ENCODE measurements at regions not wholly inside any gene's neighbourhood (a gene's known extent, or its start where the extent isn't known, plus 50 kb on each side); places are given as distances from the start of the nearest gene placed in this dataset.
"Not testable (repeated sequence)": the region's sequence is repeated elsewhere in the genome, so short reads cannot be mapped to it uniquely, and the experiment has no call there.

DNA sequence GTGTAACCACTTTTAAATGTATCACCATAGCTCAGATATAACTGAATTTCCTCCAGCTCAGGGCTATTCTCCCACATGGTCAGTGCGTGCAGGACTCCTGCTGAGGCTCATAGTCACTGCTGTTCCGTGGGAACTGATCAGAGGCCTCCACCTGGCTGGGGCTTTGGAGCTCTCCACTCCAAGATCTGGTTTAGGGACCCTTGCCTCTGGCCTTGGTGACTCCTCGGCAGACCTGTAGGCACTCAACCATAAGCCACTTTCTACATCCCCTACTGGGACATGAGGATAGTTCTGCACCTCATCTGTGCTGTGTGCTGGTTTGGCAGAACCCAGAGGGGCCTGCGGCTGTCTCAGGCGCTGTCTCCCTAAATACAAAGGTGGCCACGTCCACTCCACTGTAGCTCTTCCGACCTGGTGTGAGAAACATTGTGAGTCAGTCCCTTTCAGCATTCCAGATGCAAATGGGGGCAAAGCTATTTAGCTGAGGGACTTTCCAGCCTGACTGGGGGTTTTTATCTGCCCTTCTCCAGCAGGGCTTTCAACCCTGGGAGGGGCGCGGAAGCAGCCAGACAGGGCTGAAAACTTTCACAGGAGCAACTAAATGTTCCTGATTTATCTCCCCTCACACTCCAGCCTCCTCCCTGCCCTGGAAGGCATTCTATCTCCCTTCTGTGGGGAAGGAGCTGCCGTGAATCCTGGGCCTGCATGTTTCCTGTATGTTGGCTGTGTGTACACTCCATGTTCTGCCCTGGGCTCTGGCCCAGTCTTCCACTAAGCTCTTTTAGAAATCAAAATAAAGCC lies 218.3 kb upstream of the DAAM1 start:
- Histone ChIP-seq H3K27ac (ENCODE audit: low read length) (peak overlapping the region; percentile 65), H3K27me3 (ENCODE audit: insufficient read depth, low read length) (no peaks in the 10 kb centered on the region), H3K4me3 (ENCODE audit: low read length) (peak overlapping the region; percentile 18; the same call in 1 of the 2 replicates), H3K36me3 (ENCODE audit: insufficient read depth, low read depth, low read length) (no peaks in the 10 kb centered on the region), H3K9me3 (ENCODE audit: insufficient read depth, low read depth, low read length) (no peaks in the 10 kb centered on the region), H3K4me1 (ENCODE audit: insufficient read depth, low read length) (peaks cover 27% of the 10 kb centered on the region), H3K9ac (ENCODE audit: low read depth, low read length) (peak overlapping the region; percentile 45)

DNA sequence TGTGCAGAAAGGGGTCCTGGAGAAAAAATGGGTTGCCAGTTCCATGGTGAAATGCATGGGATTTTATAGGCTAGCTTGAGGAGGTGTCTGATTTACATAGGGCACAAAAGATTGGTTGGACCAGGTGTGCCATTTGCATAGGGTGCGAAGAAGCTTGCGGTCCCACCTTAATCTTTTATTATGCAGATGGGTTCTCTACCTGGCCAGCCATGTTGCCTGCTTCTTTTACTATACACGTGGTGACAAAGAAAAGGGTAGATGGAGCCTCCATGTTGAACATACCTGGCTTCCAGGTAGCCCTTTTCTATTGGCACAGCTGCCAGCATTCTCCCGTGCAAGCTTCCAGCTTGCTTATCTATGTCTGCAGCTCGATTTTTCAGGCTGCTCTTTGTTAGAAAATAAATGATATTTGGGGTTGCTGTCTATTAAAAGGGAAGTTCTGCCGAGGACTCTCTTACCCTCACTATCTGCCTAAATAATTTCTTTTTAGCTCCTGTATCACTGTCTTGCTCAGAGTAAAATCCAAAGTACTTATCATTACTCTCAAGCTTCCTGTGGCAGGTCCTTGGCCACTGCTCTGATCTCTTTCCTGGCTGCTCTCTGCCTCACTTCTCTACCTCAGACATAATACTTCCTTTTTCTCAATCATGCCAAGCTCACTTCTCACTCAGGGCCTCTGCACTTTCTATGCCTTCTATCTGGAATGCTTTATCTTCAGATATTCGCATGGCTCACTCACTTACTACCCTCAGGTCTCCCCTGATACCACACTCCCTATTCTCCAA lies 216.0 kb upstream of the DAAM1 start:
- Histone ChIP-seq H3K27ac (ENCODE audit: low read length) (no peak overlapping the region), H3K9me3 (ENCODE audit: insufficient read depth, low read depth, low read length) (no peaks in the 10 kb centered on the region), H3K4me1 (ENCODE audit: insufficient read depth, low read length) (peaks cover 27% of the 10 kb centered on the region), H3K9ac (ENCODE audit: low read depth, low read length) (no peak overlapping the region), H3K27me3 (ENCODE audit: insufficient read depth, low read length) (no peaks in the 10 kb centered on the region), H3K36me3 (ENCODE audit: insufficient read depth, low read depth, low read length) (no peaks in the 10 kb centered on the region), H3K4me3 (ENCODE audit: low read length) (peak overlapping the region; percentile 0; the same call in 1 of the 2 replicates)

- Histone ChIP-seq H3K4me3 (ENCODE audit: low read length) (no peak overlapping the region), H3K9me3 (ENCODE audit: insufficient read depth, low read depth, low read length) (no peaks in the 10 kb centered on the region), H3K27ac (ENCODE audit: low read length) (no peak overlapping the region), H3K9ac (ENCODE audit: low read depth, low read length) (no peak overlapping the region), H3K36me3 (ENCODE audit: insufficient read depth, low read depth, low read length) (no peaks in the 10 kb centered on the region), H3K27me3 (ENCODE audit: insufficient read depth, low read length) (no peaks in the 10 kb centered on the region), H3K4me1 (ENCODE audit: insufficient read depth, low read length) (peaks cover 4% of the 10 kb centered on the region; the same call in 1 of the 2 replicates)
These were observed 211.1 kb upstream of the DAAM1 start for GRCh38 chr14:58977366-58977765.

GRCh38 chr14:58978343-58978742 lies 210.1 kb upstream of the DAAM1 start:
- Histone ChIP-seq H3K9ac (ENCODE audit: low read depth, low read length) (no peak overlapping the region), H3K4me1 (ENCODE audit: insufficient read depth, low read length) (no peaks in the 10 kb centered on the region), H3K4me3 (ENCODE audit: low read length) (no peak overlapping the region), H3K27me3 (ENCODE audit: insufficient read depth, low read length) (no peaks in the 10 kb centered on the region), H3K27ac (ENCODE audit: low read length) (no peak overlapping the region), H3K36me3 (ENCODE audit: insufficient read depth, low read depth, low read length) (no peaks in the 10 kb centered on the region), H3K9me3 (ENCODE audit: insufficient read depth, low read depth, low read length) (no peaks in the 10 kb centered on the region)

DNA sequence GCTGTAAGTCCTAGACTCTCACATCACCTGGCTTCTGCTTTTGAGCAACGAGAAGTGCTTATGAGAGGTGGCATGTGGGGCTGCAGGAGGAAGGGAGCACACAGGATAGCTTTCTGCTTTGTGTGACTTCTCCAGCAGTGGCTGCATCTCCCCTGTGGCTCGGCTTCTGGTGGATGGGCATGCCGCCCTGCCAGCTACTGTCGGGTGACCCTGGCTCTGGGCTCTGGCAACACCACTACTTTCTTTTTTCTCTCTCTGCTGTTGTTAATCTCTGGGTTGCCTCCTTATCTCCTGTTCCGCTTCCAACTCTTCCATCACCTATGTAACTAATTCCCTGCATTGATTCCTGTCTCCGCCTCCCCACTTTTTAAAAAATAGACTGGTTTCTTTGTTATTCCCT lies 209.1 kb upstream of the DAAM1 start:
- Histone ChIP-seq H3K9me3 (ENCODE audit: insufficient read depth, low read depth, low read length) (no peaks in the 10 kb centered on the region), H3K27ac (ENCODE audit: low read length) (no peak overlapping the region), H3K27me3 (ENCODE audit: insufficient read depth, low read length) (no peaks in the 10 kb centered on the region), H3K4me1 (ENCODE audit: insufficient read depth, low read length) (no peaks in the 10 kb centered on the region), H3K36me3 (ENCODE audit: insufficient read depth, low read depth, low read length) (no peaks in the 10 kb centered on the region), H3K9ac (ENCODE audit: low read depth, low read length) (no peak overlapping the region), H3K4me3 (ENCODE audit: low read length) (no peak overlapping the region)

GRCh38 chr14:58981840-58982239 lies 206.6 kb upstream of the DAAM1 start:
- Histone ChIP-seq H3K4me3 (ENCODE audit: low read length) (no peak overlapping the region), H3K9me3 (ENCODE audit: insufficient read depth, low read depth, low read length) (no peaks in the 10 kb centered on the region), H3K36me3 (ENCODE audit: insufficient read depth, low read depth, low read length) (no peaks in the 10 kb centered on the region), H3K27me3 (ENCODE audit: insufficient read depth, low read length) (no peaks in the 10 kb centered on the region), H3K27ac (ENCODE audit: low read length) (no peak overlapping the region), H3K9ac (ENCODE audit: low read depth, low read length) (no peak overlapping the region), H3K4me1 (ENCODE audit: insufficient read depth, low read length) (no peaks in the 10 kb centered on the region)

GRCh38 chr14:58985786-58986185 lies 202.7 kb upstream of the DAAM1 start:
- Histone ChIP-seq H3K4me3 (ENCODE audit: low read length) (no peak overlapping the region), H3K9me3 (ENCODE audit: insufficient read depth, low read depth, low read length) (no peaks in the 10 kb centered on the region), H3K9ac (ENCODE audit: low read depth, low read length) (no peak overlapping the region), H3K27ac (ENCODE audit: low read length) (no peak overlapping the region), H3K36me3 (ENCODE audit: insufficient read depth, low read depth, low read length) (no peaks in the 10 kb centered on the region), H3K27me3 (ENCODE audit: insufficient read depth, low read length) (no peaks in the 10 kb centered on the region), H3K4me1 (ENCODE audit: insufficient read depth, low read length) (no peaks in the 10 kb centered on the region)

DNA sequence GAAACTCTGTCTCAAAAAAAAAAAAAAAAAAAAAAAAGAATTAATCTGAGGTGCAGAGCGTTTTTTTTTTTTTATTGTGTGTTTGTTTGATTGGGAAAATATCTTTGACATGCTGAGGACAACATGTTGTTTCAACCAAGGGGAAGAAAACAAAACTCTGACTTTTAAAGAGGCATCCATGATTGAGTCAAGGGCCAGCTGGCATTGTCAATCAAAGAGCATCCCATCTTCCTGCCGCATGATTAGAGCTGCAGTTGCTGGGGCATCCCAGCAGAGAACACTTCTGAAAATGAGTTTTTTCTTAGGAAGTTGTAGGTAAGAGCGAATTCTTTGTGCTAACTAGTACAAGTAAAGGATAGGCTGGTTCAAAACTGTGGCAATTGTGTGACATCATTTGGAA lies 200.9 kb upstream of the DAAM1 start:
- Histone ChIP-seq H3K9me3 (ENCODE audit: insufficient read depth, low read depth, low read length) (no peaks in the 10 kb centered on the region), H3K36me3 (ENCODE audit: insufficient read depth, low read depth, low read length) (no peaks in the 10 kb centered on the region), H3K4me1 (ENCODE audit: insufficient read depth, low read length) (no peaks in the 10 kb centered on the region), H3K27me3 (ENCODE audit: insufficient read depth, low read length) (no peaks in the 10 kb centered on the region), H3K4me3 (ENCODE audit: low read length) (no peak overlapping the region), H3K9ac (ENCODE audit: low read depth, low read length) (no peak overlapping the region), H3K27ac (ENCODE audit: low read length) (no peak overlapping the region)

DNA sequence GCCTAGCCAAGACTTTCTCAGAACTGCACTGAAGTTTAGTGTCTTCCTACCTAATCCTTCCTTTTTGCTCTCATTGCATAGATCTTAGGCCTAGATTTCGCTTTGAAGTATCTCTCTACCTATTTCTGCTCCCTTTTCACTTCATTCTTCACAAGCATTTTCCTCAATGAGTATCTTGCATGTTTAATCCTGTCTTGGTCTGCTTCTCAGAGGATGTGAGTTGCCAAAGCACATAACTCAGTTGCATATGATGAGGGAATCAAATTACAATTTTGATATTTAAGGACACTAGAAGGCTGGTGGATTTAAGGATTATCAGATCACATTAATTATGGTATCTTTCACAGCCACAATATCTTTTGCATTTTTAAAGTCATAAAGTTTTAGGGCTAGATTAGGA lies 195.5 kb upstream of the DAAM1 start:
- no peaks in the 10 kb centered on the region for H3K36me3 ChIP-seq (ENCODE audit: insufficient read depth, low read depth, low read length)
- H3K4me3 ChIP-seq (ENCODE audit: low read length) = no peak overlapping the region
- H3K9me3 ChIP-seq (ENCODE audit: insufficient read depth, low read depth, low read length) = no peaks in the 10 kb centered on the region
- no peak overlapping the region for H3K27ac ChIP-seq (ENCODE audit: low read length)
- H3K27me3 ChIP-seq (ENCODE audit: insufficient read depth, low read length) = no peaks in the 10 kb centered on the region
- H3K4me1 ChIP-seq (ENCODE audit: insufficient read depth, low read length) = no peaks in the 10 kb centered on the region
- H3K9ac ChIP-seq (ENCODE audit: low read depth, low read length) = no peak overlapping the region

GRCh38 chr14:58994130-58994529 lies 194.3 kb upstream of the DAAM1 start:
- Histone ChIP-seq H3K27me3 (ENCODE audit: insufficient read depth, low read length) (no peaks in the 10 kb centered on the region), H3K36me3 (ENCODE audit: insufficient read depth, low read depth, low read length) (no peaks in the 10 kb centered on the region), H3K9ac (ENCODE audit: low read depth, low read length) (no peak overlapping the region), H3K4me3 (ENCODE audit: low read length) (no peak overlapping the region), H3K27ac (ENCODE audit: low read length) (no peak overlapping the region), H3K9me3 (ENCODE audit: insufficient read depth, low read depth, low read length) (0 out of 2 replicates have a peak, but pooled peaks cover 7% of the 10 kb centered on the region), H3K4me1 (ENCODE audit: insufficient read depth, low read length) (no peaks in the 10 kb centered on the region)

DNA sequence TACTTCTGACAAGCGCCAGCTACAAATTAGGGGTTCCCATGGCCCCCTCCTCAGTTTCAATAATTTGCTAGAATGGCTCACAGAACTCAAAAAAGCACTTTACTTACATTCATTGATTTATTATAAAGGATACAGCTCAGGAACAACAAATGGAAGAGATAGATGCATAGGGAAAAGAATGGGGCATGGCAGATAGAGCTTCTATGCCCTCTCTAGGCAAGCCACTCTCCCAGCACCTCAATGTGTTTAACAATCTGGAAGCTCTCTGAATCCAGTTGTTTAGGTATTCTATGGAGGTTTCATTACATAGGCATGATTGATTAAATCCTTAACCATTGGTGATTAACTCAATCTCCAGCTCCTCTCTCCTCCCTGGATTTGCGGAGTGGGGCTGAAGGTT lies 184.5 kb upstream of the DAAM1 start:
- Histone ChIP-seq H3K4me3 (ENCODE audit: low read length) (no peak overlapping the region), H3K27me3 (ENCODE audit: insufficient read depth, low read length) (no peaks in the 10 kb centered on the region), H3K4me1 (ENCODE audit: insufficient read depth, low read length) (no peaks in the 10 kb centered on the region), H3K9me3 (ENCODE audit: insufficient read depth, low read depth, low read length) (no peaks in the 10 kb centered on the region), H3K27ac (ENCODE audit: low read length) (no peak overlapping the region), H3K36me3 (ENCODE audit: insufficient read depth, low read depth, low read length) (no peaks in the 10 kb centered on the region), H3K9ac (ENCODE audit: low read depth, low read length) (no peak overlapping the region)

DNA sequence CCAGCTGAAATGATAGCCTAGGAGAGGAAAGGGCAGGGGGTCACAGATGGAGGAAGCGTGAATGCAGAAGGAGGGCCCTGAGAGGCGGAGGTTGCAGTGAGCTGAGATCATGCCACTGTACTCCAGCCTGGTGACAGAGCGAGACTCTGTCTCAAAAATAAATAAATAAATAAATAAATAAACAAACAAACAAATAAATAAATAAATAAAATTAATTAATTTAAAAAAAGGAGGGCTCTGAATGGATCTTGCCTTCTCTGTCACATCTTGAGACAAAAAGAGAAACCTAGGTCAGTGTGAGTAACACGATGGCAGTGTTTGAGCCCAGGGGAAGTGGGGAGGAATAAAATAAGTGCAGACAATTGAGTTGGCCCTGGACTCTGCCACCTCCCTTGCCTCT lies 182.3 kb upstream of the DAAM1 start:
- H3K4me1 ChIP-seq (ENCODE audit: insufficient read depth, low read length); H3K36me3 ChIP-seq (ENCODE audit: insufficient read depth, low read depth, low read length); H3K9me3 ChIP-seq (ENCODE audit: insufficient read depth, low read depth, low read length); H3K27me3 ChIP-seq (ENCODE audit: insufficient read depth, low read length); H3K27ac ChIP-seq (ENCODE audit: low read length); H3K4me3 ChIP-seq (ENCODE audit: low read length); H3K9ac ChIP-seq (ENCODE audit: low read depth, low read length): not testable (repeated sequence)
